HG03469 (cell line): ENCODE measurements at regions not wholly inside any gene's neighbourhood (a gene's known extent, or its start where the extent isn't known, plus 50 kb on each side); places are given as distances from the start of the nearest gene placed in this dataset.

Experiments
- ATAC-seq: cut with Tn5 transposase; IDR thresholded peaks from one replicate; pipeline ENCODE4 v1.9.1; 2021; ENCODE audit warnings: mild to moderate bottlenecking, moderate library complexity, moderate number of reproducible peaks; ENCODE audit not compliant: unreplicated experiment

DNA sequence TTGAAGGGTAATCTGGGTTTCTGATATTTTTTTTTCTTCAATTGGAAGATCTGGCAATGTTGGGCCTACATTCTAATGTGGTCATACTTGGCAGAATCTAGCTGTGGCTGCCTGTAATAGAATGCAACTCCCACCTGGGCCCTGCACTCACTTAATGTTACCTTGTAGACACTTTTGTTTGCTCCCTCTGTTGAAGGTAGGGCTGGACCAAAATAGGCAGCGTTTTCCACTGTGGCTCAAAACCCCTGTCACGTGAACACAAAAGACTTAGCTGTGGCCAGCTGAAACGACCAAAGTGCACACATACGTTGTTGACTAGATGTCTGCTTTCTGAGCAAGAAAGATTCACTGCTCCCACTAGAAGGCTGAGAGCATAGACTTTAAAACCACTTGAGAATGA lies 117.6 kb upstream of the HMHB1 start:
- ATAC-seq = no peak

DNA sequence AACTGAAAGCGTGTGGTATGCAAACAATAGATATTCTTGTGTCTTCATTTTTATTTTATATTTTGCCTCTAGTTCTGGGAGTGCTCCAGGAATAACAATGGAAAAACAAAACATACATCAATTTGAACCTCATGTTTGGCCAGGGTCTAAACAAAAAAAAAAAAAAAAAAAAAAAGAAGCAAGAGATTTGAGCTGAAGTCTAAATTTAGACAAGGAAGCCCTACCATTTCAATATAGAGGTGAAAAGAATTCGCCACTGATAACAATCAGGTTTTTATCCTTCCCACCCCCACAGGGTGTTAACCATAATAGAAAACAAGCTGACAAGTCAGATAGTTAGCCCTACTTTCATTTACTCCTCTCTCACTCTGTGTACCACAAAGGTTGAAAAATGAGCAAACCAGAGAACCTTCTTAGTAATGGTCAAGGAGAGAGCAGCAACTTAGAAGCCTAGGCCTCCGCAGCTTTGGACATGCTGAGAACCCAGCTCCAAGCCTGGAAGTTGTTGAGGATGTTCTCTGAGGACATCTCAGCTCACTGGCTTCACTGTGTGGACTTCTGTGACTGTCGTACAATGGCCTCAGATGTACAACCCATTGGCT lies 118.2 kb upstream of the HMHB1 start:
- peak; percentile 84 for ATAC-seq

DNA sequence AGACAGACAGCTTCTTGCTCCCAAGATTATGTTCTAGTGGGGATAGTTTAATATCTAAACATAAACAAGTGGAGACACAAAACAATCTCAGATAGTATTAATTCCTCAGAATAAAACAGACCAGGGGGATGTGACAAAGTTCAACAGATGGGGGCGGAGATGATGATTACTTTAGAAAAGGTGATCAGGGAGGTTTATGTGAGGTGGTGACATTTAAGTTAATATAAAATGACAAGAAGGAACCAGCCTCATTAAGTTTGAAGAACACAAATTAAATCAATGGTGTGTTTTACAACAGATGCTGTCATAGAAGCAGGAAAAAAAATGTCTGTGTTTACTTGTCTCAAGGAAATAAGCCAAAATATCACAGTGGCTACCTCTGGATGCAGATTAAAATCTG lies 119.6 kb upstream of the HMHB1 start:
- ATAC-seq = no peak

DNA sequence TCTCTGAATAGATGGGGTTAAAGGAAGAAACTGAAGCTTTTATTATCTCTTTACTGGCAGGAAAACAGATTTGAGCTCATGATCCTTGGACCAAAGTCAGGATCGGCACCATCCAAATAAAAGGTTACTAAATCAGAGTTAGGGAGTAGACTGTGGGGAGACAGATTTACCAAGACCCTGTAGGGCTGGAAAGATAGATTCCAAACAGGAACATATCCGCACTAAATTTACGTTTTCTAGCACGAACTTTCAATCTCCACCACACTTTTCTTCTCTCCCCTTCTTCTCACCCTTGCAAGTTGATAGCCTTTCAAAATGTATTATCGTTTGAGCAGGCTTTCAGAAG lies 120.0 kb upstream of the HMHB1 start:
- ATAC-seq = no peak

DNA sequence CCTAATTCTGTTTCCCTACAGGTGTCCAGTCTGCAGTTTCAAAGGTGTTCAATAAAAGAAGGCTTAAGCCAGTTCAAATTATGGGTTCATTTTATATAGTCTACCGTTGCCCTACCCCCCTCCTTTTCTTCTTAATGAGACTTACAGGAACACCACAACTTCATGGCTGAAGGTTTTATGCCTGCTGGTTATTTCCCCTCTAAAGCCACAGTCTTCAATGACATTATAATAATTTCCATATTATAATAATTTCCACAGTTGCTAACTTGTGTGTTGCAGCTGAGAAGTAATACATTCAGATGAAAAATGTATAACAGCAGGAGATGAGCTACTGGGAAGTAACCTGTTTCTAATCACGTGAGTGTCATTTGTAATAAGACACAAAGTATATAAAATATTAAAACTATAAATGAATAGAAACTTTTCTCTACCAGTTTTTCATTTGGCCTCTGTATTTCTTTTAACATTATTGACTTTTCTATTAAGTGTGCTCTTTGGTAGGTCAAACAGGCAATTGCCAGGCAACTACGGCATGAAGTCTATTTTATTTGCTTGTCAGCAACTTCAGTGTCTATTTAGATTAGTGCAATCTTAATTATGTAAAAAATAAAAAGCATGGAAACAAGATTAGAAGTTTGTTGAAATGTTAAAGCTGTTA lies 120.5 kb upstream of the HMHB1 start:
- no peak for ATAC-seq

DNA sequence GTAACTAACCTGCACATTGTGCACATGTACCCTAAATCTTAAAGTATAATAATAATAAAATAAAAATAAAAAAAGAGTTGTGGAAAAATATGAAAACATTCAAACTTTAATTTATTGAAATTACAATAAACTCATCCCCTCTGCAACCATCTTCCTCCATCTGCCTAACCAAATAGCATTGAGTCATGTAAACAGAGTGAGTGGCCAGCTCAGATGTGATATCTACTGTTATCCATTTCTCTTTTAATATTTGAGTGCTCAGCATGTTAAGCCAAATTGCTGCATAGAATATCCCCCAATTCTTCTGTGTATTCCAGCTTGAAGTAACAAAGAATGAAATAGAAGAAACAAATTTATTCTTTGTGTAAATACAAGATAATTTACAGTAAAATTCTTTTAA lies 124.4 kb upstream of the HMHB1 start:
- no peak for ATAC-seq

DNA sequence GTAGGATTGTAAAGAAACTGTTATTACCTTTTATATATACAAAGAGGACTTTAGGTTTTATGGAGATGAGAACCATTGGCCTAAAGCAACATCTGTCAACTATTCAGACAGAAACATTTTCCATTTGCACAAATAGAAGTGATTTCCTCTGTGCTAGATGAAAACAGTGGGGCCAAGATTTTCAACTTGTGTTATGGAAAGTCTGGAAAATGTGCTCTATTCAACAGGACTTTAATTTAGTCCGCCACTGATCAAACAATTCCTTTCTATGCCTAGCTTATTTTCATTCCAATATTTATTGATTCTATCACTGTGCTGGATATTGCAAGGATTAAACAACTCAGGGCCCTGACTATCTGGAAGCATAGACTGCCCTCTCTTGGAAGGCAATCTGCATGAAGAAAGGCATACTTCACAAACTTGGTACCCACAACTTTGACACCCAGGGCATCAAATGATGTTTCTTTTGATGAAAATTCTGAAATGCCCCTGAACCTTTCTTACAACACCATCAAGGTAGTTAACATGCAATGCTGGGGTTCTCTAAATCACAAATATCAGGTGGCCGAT lies 126.6 kb upstream of the HMHB1 start:
- ATAC-seq = no peak

DNA sequence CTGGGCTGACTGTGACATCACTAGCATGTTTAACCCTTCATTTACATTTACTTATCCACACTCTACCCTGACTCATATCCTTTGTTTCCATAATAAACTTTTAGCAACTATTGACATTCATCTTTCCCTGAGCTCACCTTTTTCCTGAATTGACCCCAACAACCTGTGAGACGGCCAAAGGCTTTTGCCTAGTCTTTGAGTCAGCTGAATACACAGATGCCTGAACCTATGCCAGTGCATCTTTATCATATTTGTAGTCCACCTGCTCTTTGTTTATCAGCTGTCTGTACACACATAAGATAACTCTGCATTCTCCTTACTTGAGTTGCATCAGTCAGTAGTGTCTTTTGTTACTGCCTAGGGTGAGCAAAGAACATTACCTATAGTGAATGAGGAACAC lies 128.5 kb upstream of the HMHB1 start:
- no peak for ATAC-seq

DNA sequence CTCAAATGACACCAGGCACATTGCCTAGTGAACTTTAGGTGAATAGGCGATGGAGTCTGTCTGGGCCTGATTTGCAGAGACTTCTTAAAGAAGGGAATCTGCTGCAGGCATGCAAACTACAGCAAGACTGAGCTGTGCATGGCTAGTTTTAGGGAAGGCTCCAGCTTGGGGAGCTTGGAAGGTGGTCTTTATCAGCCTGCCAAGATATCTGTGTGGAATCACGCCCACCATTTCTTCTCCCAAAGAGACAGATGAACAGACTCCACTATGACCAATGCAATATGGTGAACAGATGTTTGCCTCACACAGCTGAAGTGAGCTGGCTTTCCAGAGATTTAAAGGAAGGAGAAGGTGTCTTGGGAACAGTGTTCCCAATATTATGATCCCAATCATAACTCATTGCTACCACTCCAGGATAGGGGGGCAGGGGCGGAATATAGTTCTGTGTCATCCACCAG lies 129.0 kb upstream of the HMHB1 start:
- no peak for ATAC-seq

DNA sequence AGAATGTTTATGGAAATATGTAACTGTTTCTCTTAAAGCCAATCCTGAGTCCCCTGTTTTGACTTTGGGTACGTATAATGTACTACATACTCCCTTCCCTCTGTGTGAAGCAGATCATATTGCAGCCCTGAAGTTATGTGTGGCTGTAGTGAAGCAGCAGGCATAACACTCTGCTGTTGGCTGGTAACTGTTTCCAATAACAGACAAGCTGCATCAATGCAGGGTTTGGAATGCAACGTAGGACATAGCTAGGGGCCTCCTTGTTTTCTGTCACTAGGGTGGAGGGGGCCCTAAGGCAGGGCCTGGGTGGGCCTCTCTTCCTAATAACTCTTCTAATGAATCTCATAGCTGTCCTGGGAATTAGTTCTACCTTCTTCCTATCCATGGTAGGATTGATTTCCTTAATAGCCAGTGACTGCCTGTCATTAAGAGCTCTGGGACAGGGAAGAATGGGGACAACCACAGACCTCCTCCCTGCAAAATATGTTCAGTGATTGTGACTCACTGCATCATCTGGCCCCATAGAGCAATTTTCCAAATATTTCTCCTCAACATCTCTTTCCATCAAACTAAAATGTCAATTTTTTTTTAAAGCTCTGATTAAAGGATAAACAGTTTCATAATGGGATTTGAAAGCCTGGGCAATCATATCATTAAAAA lies 129.6 kb upstream of the HMHB1 start:
- no peak for ATAC-seq

DNA sequence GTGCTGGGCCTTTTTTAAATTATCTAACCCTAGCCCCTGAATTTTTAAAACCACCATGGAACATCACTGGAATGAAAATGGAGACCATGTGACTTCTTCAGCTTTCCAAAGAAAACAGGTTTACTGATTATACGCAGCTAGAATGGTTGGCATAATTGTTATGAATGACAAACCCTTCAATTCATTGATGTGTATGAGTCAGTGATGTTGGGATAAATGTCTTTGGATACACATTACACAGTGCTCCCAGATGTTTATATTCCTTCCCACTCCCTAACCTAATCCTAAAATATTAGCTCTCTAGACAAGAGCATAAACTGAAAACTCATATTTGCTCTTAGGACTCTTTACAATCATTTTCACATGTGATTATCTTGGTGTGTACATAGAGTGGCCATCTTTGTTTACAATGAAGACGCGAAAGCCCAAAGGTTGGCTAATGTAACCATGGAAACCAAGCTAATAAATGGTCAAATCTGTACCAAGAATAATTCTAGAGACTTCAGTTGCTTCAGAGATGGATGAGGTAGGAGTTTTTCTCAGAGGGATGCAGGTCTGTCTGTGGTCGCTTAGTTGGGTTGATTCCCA lies 131.2 kb upstream of the HMHB1 start:
- ATAC-seq = no peak

DNA sequence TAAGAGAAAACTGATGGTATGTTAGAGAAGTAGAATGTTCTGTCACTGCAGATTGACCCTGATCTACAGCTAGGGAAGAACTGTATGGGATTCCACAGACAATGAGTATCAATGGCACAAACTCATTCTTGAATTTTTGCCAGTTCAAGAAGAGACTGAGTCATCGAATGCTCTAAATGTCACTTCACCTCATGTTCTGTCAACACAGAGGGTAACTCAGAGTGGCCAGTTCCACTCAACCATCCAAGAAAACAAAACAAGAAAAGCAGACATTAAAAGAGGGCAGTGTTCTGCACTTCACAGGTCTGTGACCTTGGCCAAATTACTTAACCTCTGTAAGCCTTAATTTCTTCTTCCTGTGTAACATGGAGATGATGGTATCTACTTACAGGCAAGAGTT lies 132.2 kb upstream of the HMHB1 start:
- no peak for ATAC-seq

DNA sequence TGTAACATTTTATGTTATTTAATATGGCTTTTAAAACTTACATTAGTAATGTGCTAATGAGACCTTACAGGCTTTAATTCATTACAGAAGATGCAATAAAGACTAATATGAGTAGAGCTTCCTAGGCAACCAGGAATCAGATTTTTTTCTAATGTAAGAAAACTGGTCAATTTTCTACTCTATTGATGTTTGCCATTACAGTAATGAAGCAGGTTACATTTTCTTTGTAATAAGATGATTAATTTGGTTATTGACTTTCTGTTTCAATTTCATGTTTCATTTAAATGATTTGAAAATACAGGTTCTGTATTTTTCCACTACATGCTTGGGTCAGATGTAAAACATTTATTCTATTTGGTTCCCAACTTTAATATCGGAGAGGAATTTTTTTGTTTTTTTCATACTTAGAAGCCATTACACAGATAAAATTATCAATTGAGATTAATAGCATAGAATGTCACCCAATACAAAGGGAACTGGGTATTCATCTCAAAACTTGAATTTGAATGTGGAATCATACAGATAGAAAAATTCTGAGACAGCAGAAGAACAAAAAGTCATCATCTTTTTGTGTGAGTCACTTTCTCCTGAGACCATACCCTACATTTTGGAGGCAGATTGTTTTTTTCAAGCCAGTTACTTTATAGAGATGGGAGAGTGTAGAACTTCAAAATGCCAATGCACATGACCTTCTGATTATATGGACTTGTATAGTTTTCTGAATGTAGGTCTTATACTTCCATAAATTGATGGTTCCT lies 133.6 kb upstream of the HMHB1 start:
- ATAC-seq = no peak

DNA sequence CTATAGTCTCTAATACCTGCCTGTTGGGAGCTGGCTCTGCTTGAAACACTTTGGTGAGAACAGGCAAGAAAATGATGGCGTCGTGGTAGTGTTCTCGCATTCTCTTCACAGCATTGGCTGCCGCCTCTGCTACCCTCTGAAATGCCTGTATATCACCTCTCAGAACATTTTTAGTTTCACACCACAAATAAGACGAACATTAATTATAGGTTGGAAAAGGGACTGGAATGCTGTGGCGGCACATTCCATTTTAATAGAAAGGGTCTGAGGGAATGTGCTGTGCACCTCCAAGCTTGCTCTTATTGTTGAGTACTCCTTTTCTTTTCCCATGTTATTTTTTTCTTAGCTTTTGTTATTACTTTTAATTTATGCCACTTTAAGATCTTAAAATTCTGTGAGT lies 134.6 kb upstream of the HMHB1 start:
- no peak for ATAC-seq

DNA sequence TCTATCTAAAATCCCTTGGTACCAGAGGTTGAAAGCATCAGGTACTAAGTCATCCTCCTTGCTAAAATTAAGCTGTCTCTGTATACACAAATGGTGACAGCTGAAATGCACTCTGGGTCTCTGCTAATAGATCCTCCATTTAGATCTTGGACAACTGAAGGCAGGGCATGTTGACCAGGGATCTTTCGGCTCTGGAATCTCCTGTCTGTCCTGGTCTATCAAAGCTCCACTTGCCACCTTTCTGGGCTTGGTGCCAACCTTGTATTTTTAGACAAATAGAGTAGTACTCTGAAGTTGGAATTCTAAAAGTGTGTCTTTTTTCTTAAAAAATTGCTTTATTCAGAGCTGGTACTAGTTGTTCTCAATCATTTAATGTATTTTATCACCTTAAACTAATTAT lies 135.2 kb upstream of the HMHB1 start:
- ATAC-seq = no peak

DNA sequence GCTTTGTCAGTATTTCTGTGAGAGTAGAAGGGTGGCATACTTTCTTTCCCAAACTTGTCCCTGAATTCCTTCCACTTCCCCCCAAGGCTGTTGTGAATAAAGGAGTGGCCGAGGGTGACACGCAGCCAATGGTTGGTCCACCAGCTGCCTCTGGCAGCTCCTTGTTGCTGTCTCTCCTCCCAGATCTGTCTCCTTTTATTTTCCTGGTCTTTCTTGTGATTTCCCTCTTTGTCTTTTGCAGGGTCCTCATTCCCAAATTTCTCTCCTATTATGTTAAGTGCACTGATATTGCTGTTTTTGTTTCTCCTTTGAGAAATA lies 137.5 kb upstream of the HMHB1 start:
- no peak for ATAC-seq

DNA sequence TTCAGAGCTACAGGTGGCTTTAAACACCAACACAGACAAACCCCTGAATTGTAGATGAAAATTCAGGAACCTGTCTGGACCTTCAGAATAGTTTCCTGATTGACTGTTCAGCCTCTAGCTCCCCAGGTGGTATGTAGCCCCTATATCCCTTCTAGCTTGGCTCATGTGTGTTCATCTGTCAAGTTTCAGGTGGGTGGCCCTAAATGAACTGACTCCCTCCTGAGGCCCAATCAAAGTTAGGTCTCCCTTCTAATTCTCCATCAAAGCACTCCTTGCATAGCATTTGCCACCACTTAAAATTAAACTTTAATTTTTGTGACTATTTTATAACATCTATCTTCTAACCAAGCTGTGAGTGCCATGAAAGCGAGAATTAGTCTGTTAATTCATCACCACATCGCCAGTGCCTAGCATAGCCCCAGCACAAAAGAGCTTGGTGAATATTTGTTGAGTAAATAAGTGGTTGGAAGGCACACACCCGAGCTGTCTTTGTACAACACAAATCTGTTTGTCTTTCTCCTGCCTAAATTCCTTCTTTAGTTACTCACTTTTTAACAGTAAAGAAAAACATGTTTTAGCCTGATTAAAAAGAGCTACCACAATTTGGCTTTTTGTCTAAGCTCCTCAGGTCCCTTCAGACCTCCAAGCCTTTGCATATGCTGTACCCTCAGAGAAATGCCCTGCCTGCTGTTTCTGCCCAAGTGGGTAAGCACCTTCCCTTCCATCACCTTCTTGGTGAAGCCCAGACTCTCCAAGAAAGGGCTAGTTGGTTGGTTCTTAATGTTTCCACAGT lies 138.1 kb upstream of the HMHB1 start:
- no peak for ATAC-seq

DNA sequence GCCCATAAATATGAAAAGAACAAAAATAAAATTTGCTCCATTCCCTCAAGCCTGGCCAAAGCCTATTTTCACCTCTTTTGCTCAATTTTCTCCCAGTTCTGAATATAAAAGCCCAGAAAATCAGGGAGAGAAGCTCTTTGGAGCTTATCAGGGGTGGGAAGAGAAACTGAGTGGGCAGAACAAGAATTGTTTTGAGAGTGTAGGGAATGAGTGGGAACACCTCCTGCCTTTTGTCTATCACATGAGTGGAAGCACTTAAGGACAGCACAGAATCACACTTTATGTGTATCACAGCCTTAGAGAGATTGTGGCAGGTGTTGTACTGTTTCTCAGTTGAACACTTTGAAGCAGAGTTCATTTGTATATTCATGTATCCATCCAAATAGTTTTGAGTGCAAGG lies 139.2 kb upstream of the HMHB1 start:
- ATAC-seq = no peak

DNA sequence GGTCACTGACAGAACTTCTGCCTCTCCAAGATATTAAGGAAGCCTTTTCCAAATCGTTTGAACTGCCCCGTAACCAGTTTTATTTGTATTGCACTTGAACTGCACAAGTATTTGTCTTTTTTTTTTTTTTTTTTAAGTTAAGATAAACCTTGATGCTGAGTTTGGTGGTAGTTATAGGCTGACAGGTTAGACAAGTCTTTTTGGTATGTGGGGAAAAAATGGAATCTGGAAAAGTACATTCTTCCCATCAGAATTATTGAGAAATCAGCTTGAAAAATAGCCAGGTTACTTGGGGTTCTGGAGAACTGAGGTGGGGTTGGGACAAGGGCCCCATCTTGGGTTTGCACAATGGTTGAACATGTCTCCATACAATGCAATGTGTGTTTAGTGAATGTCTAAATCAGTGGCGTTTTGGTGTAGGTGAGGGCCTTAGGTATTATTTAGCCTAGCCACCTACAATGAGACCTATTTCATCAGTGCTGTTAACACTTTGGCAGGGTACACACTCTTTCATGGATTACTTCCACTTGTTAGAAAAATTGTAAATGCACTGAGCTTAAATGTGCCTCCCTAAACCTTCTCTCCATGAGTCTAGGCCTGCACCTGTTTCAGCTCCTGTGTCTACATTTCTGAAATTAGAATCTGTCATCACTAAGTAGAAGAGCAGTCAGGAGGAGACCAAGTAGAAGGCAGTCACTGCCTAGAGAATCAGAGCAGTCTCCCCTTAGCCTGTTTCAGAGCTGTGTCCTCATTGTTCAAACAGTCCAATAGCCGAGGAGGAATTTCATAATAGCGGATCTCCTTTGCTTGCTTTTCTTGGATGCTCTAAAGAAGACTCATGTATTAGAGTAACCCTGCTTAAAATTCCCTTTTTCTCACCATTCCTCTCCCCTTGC lies 140.0 kb upstream of the HMHB1 start:
- ATAC-seq = no peak

DNA sequence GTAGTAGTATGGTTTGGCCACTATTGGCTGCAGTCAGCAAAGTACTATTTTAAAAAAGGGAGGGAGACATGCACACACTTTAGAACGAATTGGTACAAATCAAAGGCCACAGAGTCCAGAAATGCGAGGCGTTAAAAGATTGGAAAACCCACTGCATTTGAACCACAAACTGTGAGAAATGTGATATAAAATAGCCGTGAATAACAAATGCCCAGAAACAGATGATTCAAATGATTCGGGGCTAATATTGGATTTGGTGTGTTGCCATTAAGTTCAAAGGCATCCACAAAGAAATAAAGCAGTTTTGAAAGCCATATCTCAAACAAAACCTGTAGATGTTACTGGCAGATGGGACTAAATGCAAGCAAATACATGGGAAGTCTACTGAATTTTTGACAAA lies 140.9 kb upstream of the HMHB1 start:
- ATAC-seq = no peak
